ENCODE measurements at regions not wholly inside any gene's neighbourhood (a gene's known extent, or its start where the extent isn't known, plus 50 kb on each side); places are given as distances from the start of the nearest gene placed in this dataset.

DNA sequence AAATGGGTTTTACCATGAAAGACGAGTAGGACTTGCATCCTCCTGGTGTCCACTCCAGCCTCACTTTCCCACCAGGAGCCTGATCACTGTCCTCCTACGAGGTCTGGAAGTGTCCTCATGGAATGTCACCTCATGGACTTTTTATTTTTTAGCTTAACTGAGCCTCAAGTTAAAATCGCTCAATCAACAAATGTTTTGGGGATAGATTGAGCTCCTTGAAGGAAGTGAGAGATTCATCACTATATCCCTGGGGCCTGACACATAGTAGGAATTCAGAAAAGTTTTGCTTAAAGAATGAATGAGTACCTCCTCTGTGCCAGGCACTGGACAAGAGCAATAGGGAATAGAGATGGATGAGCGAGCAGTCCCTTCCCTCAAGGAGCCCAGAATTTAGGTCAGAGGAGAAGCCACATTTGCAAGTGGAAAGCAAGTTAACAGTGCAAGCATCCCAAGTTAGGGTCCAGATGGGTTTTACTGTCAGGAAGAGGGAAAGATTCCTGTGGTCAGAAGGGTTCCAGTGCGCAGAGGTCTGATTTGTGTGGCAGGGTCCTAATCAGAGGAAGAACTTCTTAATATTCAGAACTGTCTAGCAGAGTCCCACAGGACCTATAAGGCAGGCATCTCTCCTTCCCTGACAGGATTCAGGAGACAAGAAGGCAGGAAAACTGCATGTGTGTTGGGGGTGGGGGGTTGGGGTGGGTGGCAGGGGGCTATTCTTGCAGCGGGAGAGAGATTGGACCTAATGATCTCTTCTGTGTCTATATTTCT lies 67.0 kb downstream of the MYCN start:
- no peak for DNase-seq (ENCODE audit: extremely low read depth, low read depth)
- TF ChIP-seq, protein P1, sequence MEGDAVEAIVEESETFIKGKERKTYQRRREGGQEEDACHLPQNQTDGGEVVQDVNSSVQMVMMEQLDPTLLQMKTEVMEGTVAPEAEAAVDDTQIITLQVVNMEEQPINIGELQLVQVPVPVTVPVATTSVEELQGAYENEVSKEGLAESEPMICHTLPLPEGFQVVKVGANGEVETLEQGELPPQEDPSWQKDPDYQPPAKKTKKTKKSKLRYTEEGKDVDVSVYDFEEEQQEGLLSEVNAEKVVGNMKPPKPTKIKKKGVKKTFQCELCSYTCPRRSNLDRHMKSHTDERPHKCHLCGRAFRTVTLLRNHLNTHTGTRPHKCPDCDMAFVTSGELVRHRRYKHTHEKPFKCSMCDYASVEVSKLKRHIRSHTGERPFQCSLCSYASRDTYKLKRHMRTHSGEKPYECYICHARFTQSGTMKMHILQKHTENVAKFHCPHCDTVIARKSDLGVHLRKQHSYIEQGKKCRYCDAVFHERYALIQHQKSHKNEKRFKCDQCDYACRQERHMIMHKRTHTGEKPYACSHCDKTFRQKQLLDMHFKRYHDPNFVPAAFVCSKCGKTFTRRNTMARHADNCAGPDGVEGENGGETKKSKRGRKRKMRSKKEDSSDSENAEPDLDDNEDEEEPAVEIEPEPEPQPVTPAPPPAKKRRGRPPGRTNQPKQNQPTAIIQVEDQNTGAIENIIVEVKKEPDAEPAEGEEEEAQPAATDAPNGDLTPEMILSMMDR (IDR thresholded peaks at IDR 0.05; ENCODE audit: low read depth, low read length) = no peak

DNA sequence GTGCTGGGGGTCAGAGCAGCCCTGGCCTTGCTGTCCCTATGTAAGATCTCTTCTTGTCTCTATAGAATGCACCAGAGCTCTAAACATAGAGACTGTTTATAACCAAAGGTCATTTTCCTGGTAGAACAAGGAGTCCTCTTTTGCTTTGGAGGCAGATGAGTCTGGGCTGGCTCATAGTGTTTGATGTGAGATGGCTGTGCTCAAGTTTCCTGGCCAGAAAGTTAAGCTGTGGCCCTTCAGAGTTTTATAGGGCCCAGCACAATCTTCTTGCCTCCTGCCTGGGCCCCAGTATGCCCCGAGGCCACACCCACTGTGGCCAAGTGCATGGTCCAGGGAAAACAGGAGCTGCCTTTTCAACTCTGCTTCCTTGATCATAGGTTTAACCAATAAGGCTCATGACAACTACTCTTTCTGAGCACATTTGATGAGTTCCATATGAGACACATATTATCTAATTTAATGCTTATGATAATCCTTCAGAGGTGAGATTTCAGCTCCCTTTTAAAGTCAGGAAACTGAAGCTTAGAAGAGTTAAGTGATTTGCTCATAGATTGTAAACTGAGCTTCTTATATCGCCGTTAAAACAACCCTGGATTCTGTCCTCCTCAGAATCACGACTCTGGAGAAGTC lies 66.3 kb downstream of the MYCN start:
- no peak for DNase-seq (ENCODE audit: extremely low read depth, low read depth)
- TF ChIP-seq, protein P1 (IDR thresholded peaks at IDR 0.05; ENCODE audit: low read depth, low read length) = no peak

GRCh38 chr2:16005816-16006536 lies 65.6 kb downstream of the MYCN start:
- no peak for DNase-seq (ENCODE audit: extremely low read depth, low read depth)
- TF ChIP-seq, protein P1 (IDR thresholded peaks at IDR 0.05; ENCODE audit: low read depth, low read length) = no peak

GRCh38 chr2:16005389-16005788 lies 65.0 kb downstream of the MYCN start:
- DNase-seq (ENCODE audit: extremely low read depth, low read depth) = no peak
- TF ChIP-seq, protein P1 (IDR thresholded peaks at IDR 0.05; ENCODE audit: low read depth, low read length) = no peak

DNA sequence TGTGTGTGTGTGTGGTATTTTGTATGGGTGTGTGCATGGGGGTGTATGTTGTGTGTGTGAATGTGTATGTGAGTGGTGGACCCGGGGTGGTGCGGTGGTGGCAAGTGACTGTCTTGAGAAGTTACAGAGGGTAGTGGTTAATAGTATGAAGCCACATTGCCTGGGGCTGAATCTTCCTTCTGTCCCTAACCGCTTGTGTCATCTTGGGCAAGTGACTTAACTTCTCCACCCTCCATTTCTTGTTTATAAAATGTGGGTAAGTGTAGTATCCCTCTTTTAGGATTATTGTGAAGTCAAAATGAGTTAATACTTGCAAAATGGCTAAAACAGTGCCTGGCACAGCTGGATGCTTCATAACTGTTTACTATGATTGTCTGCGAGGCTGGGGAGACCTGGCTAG lies 63.5 kb downstream of the MYCN start:
- DNase-seq (ENCODE audit: extremely low read depth, low read depth) = no peak
- TF ChIP-seq, protein P1 (IDR thresholded peaks at IDR 0.05; ENCODE audit: low read depth, low read length) = no peak

GRCh38 chr2:16003152-16003551 lies 62.8 kb downstream of the MYCN start:
- TF ChIP-seq, protein P1 (IDR thresholded peaks at IDR 0.05; ENCODE audit: low read depth, low read length) = no peak

DNA sequence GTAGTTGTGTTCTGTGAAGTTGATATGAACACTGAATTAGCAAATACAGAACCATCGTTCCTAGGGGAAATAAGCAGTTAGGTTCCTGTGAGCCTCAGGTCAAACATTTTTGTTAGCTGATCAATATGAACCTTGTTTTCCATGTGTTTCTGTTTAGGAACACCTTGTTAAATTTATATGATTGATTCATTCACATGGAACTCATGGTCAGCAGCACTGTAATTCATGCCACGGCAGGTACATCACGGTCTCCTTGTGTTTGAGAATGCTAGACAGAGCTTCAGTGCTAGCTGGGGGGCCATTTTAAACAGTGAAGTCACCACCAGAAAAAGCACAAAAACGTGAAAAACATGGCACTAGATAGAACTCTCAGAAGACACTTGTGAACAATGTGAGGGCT lies 62.2 kb downstream of the MYCN start:
- TF ChIP-seq, protein P1 (IDR thresholded peaks at IDR 0.05; ENCODE audit: low read depth, low read length) = no peak
- no peak for DNase-seq (ENCODE audit: extremely low read depth, low read depth)

More at GRCh38 chr2:16003152-16003551, 62.8 kb downstream of the MYCN start:
- DNase-seq (ENCODE audit: extremely low read depth, low read depth) = no peak
